Ascending aorta (tissue), 2 donors: ENCODE measurements at regions not wholly inside any gene's neighbourhood (a gene's known extent, or its start where the extent isn't known, plus 50 kb on each side); places are given as distances from the start of the nearest gene placed in this dataset.

ENCODE experiments used
- DNase-seq, 2 donors: peaks; one replicate each; pipeline ENCODE4 v3.0.0-alpha.2; 2019; ENCODE audit warnings: low spot score in 2 of 2
- H3K27ac ChIP-seq, 2 donors: fragments of 200-600 bp; sonication (generic); one replicate each; pipeline ENCODE4 v1.5.1; 2016 to 2017; ENCODE audit warnings: mild to moderate bottlenecking in 1 of 2
- H3K27me3 ChIP-seq: fragments of 200-600 bp; sonication (generic); one replicate; pipeline ENCODE4 v1.5.1; 2017
- H3K36me3 ChIP-seq, 2 donors: fragments of 200-600 bp; sonication (generic); one replicate each; pipeline ENCODE4 v1.5.1; 2016
- H3K4me1 ChIP-seq, 2 donors: fragments of 200-600 bp; sonication (generic); one replicate each; pipeline ENCODE4 v1.5.1; 2016 to 2017; ENCODE audit warnings: mild to moderate bottlenecking in 1 of 2
- H3K4me3 ChIP-seq, 2 donors: fragments of 200-600 bp; sonication (generic); one replicate each; pipeline ENCODE4 v1.5.1; 2016 to 2017; ENCODE audit warnings: mild to moderate bottlenecking in 1 of 2
- H3K9me3 ChIP-seq, 2 donors: fragments of 200-600 bp; sonication (generic); one replicate each; pipeline ENCODE4 v1.5.1; 2016
- CTCF ChIP-seq, 3 experiments: fragments of 200-600 bp in 2 of 3; fragments of 450-650 bp in 1 of 3; sonication (generic) in 2 of 3; IDR thresholded peaks; one replicate each; pipeline ENCODE4 v1.5.1; 2016 to 2019; ENCODE audit warnings: antibody characterized with exemption in 3 of 3, mild to moderate bottlenecking in 1 of 3, moderate library complexity in 1 of 3
- intact Hi-C: fragments of 100-400 bp; cut with DNase I; formaldehyde crosslinking; loops from one replicate; pipeline ENCODE4 v1.15.1; 2023

- no peak overlapping the region for H3K27ac ChIP-seq
- H3K4me3 ChIP-seq = no peak overlapping the region
- H3K36me3 ChIP-seq = no peaks in the 10 kb centered on the region
- DNase-seq = no peak
- H3K4me1 ChIP-seq = no peaks in the 10 kb centered on the region
- no peak for TF ChIP-seq CTCF (IDR thresholded peaks at IDR 0.05)
- intact Hi-C loops = no loop called here
- H3K9me3 ChIP-seq = no peaks in the 10 kb centered on the region
- no peaks in the 10 kb centered on the region for H3K27me3 ChIP-seq
Measured at GRCh38 chr1:98384461-98385141, 276.9 kb upstream of the SNX7 start.

- Histone ChIP-seq H3K27me3 (no peaks in the 10 kb centered on the region), H3K36me3 (no peaks in the 10 kb centered on the region), H3K9me3 (no peaks in the 10 kb centered on the region), H3K27ac (no peak overlapping the region), H3K4me3 (no peak overlapping the region), H3K4me1 (no peaks in the 10 kb centered on the region)
- intact Hi-C loops = no loop called here
- TF ChIP-seq CTCF (IDR thresholded peaks at IDR 0.05) = no peak
- no peak for DNase-seq
Measured at GRCh38 chr1:98382986-98383740, 278.4 kb upstream of the SNX7 start.

DNA sequence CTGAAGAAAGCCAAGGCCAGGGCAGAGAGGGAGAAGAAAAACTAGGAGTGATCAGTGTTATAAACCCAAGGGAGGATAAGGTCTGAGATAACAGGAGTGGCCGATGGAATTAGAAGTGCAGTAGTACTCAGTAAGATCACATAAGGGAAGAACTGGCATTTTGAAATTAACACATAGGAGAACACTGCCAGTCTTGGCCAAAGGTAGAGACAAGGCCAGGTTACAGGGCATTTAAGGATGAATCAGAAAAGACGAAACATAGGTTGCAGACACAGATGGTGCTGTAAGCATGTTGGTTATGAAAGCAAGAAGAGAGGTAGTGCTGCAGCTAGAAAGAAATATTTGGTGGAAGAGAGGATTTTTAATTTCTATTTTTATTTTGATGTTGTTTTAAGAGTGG lies 278.9 kb upstream of the SNX7 start:
- no peaks in the 10 kb centered on the region for H3K4me1 ChIP-seq
- no peaks in the 10 kb centered on the region for H3K36me3 ChIP-seq
- TF ChIP-seq CTCF (IDR thresholded peaks at IDR 0.05) = no peak
- no peak overlapping the region for H3K27ac ChIP-seq
- no peak for DNase-seq
- intact Hi-C loops = no loop called here
- no peak overlapping the region for H3K4me3 ChIP-seq
- H3K27me3 ChIP-seq = no peaks in the 10 kb centered on the region
- no peaks in the 10 kb centered on the region for H3K9me3 ChIP-seq

GRCh38 chr1:98374098-98374497 lies 287.4 kb upstream of the SNX7 start:
- DNase-seq = no peak
- H3K9me3 ChIP-seq = no peaks in the 10 kb centered on the region
- intact Hi-C loops = no loop called here
- no peak overlapping the region for H3K27ac ChIP-seq
- H3K36me3 ChIP-seq = no peaks in the 10 kb centered on the region
- H3K4me1 ChIP-seq = no peaks in the 10 kb centered on the region
- TF ChIP-seq CTCF (IDR thresholded peaks at IDR 0.05) = no peak
- no peak overlapping the region for H3K4me3 ChIP-seq
- no peaks in the 10 kb centered on the region for H3K27me3 ChIP-seq

GRCh38 chr1:98373056-98373455 lies 288.5 kb upstream of the SNX7 start:
- no peak overlapping the region for H3K27ac ChIP-seq
- H3K4me3 ChIP-seq = no peak overlapping the region
- no peak for TF ChIP-seq CTCF (IDR thresholded peaks at IDR 0.05)
- intact Hi-C loops = no loop called here
- H3K36me3 ChIP-seq = no peaks in the 10 kb centered on the region
- H3K4me1 ChIP-seq = no peaks in the 10 kb centered on the region
- no peaks in the 10 kb centered on the region for H3K9me3 ChIP-seq
- no peak for DNase-seq
- no peaks in the 10 kb centered on the region for H3K27me3 ChIP-seq
